HuH-7 (cell line): ENCODE measurements at regions not wholly inside any gene's neighbourhood (a gene's known extent, or its start where the extent isn't known, plus 50 kb on each side); places are given as distances from the start of the nearest gene placed in this dataset.

Source experiments
- DNase-seq: peaks from one replicate; pipeline ENCODE4 v3.0.0; 2011; ENCODE audit warnings: low spot score

GRCh38 chr6:85127696-85128243 is 322.1 kb upstream of the NT5E start:
- DNase-seq = no peak

- no peak for DNase-seq
Measured at GRCh38 chr6:85127168-85127498, 322.8 kb upstream of the NT5E start.

GRCh38 chr6:85126485-85127167 is 323.3 kb upstream of the NT5E start:
- DNase-seq = peak; percentile 55

- no peak for DNase-seq
Measured at GRCh38 chr6:85125526-85125925, 324.4 kb upstream of the NT5E start.

GRCh38 chr6:85124472-85125354 is 325.2 kb upstream of the NT5E start:
- no peak for DNase-seq

GRCh38 chr6:85121158-85121557 is 328.7 kb upstream of the NT5E start:
- no peak for DNase-seq

GRCh38 chr6:85118652-85119235 is 331.1 kb upstream of the NT5E start:
- no peak for DNase-seq

- no peak for DNase-seq
Measured at GRCh38 chr6:85118233-85118632, 331.6 kb upstream of the NT5E start.

- no peak for DNase-seq
Measured at GRCh38 chr6:85116475-85116874, 333.4 kb upstream of the NT5E start.

- DNase-seq = no peak
Measured at GRCh38 chr6:85115876-85116275, 334.0 kb upstream of the NT5E start.

GRCh38 chr6:85115376-85115775 is 334.5 kb upstream of the NT5E start:
- DNase-seq = no peak

GRCh38 chr6:85114581-85114935 is 335.3 kb upstream of the NT5E start:
- DNase-seq = no peak

GRCh38 chr6:85113934-85114580 is 335.8 kb upstream of the NT5E start:
- no peak for DNase-seq

- no peak for DNase-seq
Measured at GRCh38 chr6:85112540-85112939, 337.3 kb upstream of the NT5E start.

GRCh38 chr6:85111481-85112011 is 338.3 kb upstream of the NT5E start:
- DNase-seq = no peak

- DNase-seq = no peak
Measured at GRCh38 chr6:85110943-85111342, 338.9 kb upstream of the NT5E start.

- DNase-seq = no peak
Measured at GRCh38 chr6:85107701-85108100, 342.2 kb upstream of the NT5E start.

GRCh38 chr6:85096976-85097375 is 332.6 kb upstream of the TBX18 start:
- DNase-seq = no peak

GRCh38 chr6:85092226-85092625 is 327.8 kb upstream of the TBX18 start:
- DNase-seq = no peak

- no peak for DNase-seq
Measured at GRCh38 chr6:85089255-85089654, 324.9 kb upstream of the TBX18 start.

- DNase-seq = no peak
Measured at GRCh38 chr6:85085875-85086274, 321.5 kb upstream of the TBX18 start.

GRCh38 chr6:85081102-85081501 is 316.7 kb upstream of the TBX18 start:
- no peak for DNase-seq
